Fibroblast of lung (primary cell): ENCODE measurements at regions not wholly inside any gene's neighbourhood (a gene's known extent, or its start where the extent isn't known, plus 50 kb on each side); places are given as distances from the start of the nearest gene placed in this dataset.

Experiments
- DNase-seq, 2 donors: peaks; one replicate each; pipeline versions ENCODE4 v3.0.0 to v3.0.0-alpha.2; 2010; ENCODE audit warnings: low read depth in 2 of 2
- H2AFZ ChIP-seq: 2 replicates; pipeline ENCODE4 v1.5.1; 2012; ENCODE audit warnings: low read length, control low read depth, inconsistent platforms
- H3K27ac ChIP-seq: 2 replicates; pipeline ENCODE4 v1.5.1; 2011; ENCODE audit warnings: low read length, control low read depth; ENCODE audit not compliant: insufficient read depth
- H3K27me3 ChIP-seq: 2 replicates; pipeline ENCODE4 v1.5.1; 2011; ENCODE audit warnings: mild to moderate bottlenecking, low read length; ENCODE audit not compliant: control insufficient read depth, insufficient read depth
- H3K36me3 ChIP-seq: 2 replicates; pipeline ENCODE4 v1.5.1; 2011; ENCODE audit warnings: low read length; ENCODE audit not compliant: control insufficient read depth, insufficient read depth
- H3K4me1 ChIP-seq: 2 replicates; pipeline ENCODE4 v1.5.1; 2011; ENCODE audit warnings: low read length; ENCODE audit not compliant: control insufficient read depth, insufficient read depth; ENCODE audit errors: extremely low read depth
- H3K4me2 ChIP-seq: 2 replicates; pipeline ENCODE4 v1.5.1; 2011; ENCODE audit warnings: low read length, control low read depth; ENCODE audit not compliant: insufficient read depth; ENCODE audit errors: extremely low read depth
- H3K4me3 ChIP-seq, 4 experiments: fragments of 200-600 bp in 1 of 4; sonication (generic) in 1 of 4; replicated peaks in 1 of 4; 2 replicates each; pipeline ENCODE4 v1.5.1; 2011 to 2016; ENCODE audit warnings: low read length in 4 of 4, low read depth in 3 of 4, mild to moderate bottlenecking in 3 of 4, control low read depth in 2 of 4, inconsistent platforms in 1 of 4, mixed read lengths in 1 of 4; ENCODE audit not compliant: insufficient read depth in 1 of 4; ENCODE audit errors: control extremely low read depth in 1 of 4
- H3K79me2 ChIP-seq: 2 replicates; pipeline ENCODE4 v1.5.1; 2012; ENCODE audit warnings: mild to moderate bottlenecking, low read length, inconsistent platforms; ENCODE audit not compliant: control insufficient read depth, insufficient read depth
- H3K9ac ChIP-seq: 2 replicates; pipeline ENCODE4 v1.5.1; 2011; ENCODE audit warnings: mild to moderate bottlenecking, low read length, control low read depth; ENCODE audit not compliant: insufficient read depth
- H3K9me3 ChIP-seq: 2 replicates; pipeline ENCODE4 v1.5.1; 2012; ENCODE audit warnings: low read depth, low read length; ENCODE audit not compliant: control insufficient read depth, insufficient read depth
- H4K20me1 ChIP-seq: 2 replicates; pipeline ENCODE4 v1.5.1; 2011; ENCODE audit warnings: low read length; ENCODE audit not compliant: control insufficient read depth, insufficient read depth; ENCODE audit errors: extremely low read depth
- EZH2 ChIP-seq: IDR thresholded peaks from 2 replicates; pipeline ENCODE4 v1.5.1; 2012; ENCODE audit warnings: low read length, control low read depth, mild to moderate bottlenecking; ENCODE audit errors: missing control alignments
- TF ChIP-seq, protein P1 (sequence below), 2 donors: IDR thresholded peaks in 1 of 2; conservative IDR thresholded peaks in 1 of 2; 1 replicate in 1 of 2; 2 replicates in 1 of 2; pipeline ENCODE4 v1.5.1; 2011 to 2012; ENCODE audit warnings: low read length in 2 of 2, control low read depth in 1 of 2, inconsistent platforms in 1 of 2, low read depth in 1 of 2, mild to moderate bottlenecking in 1 of 2

DNA sequence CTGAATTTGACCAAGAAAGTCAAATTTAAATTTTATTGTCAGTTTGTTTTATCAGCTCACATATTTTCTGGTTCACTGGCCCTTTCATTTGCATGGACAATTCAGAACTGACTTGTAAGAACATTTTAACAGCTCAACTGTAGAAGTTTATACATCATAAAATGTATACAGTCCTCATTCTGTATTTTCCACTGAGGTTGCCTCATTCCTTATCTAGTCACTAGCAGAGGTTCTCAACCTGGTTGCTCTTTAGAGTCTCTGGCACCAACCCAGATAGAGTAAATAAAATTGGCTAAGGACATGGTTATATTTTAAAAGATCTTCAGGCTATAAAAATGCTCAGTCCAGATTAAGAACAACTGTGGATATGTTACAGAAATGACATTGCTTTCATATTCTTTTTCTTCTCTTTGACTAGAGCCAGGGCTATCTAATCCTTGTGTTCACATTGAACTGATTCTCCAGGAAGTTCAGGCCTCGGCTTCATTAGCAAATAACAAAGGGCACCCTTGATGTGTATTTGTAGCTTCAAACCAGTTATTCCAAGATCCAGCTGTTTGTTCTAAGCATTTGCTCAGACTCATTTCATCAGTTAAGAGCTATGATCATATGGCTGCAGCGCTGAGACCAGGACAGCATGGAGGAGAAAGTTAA is 782.5 kb downstream of the ETS1 start:
- no peaks in the 10 kb centered on the region for H3K27me3 ChIP-seq
- H3K9ac ChIP-seq: no peak overlapping the region
- H3K27ac ChIP-seq: no peak overlapping the region
- H3K4me1 ChIP-seq: no peaks in the 10 kb centered on the region
- DNase-seq: no peak
- H3K9me3 ChIP-seq: no peaks in the 10 kb centered on the region
- no peaks in the 10 kb centered on the region for H4K20me1 ChIP-seq
- H3K4me2 ChIP-seq: no peak overlapping the region
- no peaks in the 10 kb centered on the region for H3K79me2 ChIP-seq
- H3K36me3 ChIP-seq: no peaks in the 10 kb centered on the region
- H3K4me3 ChIP-seq: no peak overlapping the region
- H2AFZ ChIP-seq: no peak overlapping the region
- TF ChIP-seq, protein P1, sequence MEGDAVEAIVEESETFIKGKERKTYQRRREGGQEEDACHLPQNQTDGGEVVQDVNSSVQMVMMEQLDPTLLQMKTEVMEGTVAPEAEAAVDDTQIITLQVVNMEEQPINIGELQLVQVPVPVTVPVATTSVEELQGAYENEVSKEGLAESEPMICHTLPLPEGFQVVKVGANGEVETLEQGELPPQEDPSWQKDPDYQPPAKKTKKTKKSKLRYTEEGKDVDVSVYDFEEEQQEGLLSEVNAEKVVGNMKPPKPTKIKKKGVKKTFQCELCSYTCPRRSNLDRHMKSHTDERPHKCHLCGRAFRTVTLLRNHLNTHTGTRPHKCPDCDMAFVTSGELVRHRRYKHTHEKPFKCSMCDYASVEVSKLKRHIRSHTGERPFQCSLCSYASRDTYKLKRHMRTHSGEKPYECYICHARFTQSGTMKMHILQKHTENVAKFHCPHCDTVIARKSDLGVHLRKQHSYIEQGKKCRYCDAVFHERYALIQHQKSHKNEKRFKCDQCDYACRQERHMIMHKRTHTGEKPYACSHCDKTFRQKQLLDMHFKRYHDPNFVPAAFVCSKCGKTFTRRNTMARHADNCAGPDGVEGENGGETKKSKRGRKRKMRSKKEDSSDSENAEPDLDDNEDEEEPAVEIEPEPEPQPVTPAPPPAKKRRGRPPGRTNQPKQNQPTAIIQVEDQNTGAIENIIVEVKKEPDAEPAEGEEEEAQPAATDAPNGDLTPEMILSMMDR (conservative IDR thresholded peaks at IDR 0.05 in 1 of 2, IDR thresholded peaks at IDR 0.05 in 1 of 2; ENCODE audit: low read depth in 1 of 2, low read length in 2 of 2): no peak
- TF ChIP-seq EZH2: no peak

DNA sequence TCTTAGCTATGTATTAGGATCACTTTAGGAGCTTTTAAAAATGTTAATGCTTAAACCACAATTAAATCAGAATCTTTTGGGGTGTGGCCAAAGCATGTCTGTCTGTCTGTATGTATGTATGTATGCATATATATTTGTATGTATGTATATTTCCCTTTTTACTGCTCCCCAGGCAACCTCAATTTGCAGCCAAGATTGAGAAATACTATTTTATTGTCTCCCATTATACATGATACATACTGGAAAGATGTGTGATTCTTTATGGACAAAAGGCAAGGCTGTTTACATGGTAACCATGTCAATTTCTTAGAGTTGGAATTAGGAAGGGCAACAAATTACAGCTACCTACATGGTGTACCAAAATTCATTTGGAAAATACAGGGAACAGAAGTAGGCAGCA is 783.6 kb downstream of the ETS1 start:
- no peak for TF ChIP-seq EZH2
- TF ChIP-seq, protein P1 (conservative IDR thresholded peaks at IDR 0.05 in 1 of 2, IDR thresholded peaks at IDR 0.05 in 1 of 2; ENCODE audit: low read depth in 1 of 2, low read length in 2 of 2): no peak

DNA sequence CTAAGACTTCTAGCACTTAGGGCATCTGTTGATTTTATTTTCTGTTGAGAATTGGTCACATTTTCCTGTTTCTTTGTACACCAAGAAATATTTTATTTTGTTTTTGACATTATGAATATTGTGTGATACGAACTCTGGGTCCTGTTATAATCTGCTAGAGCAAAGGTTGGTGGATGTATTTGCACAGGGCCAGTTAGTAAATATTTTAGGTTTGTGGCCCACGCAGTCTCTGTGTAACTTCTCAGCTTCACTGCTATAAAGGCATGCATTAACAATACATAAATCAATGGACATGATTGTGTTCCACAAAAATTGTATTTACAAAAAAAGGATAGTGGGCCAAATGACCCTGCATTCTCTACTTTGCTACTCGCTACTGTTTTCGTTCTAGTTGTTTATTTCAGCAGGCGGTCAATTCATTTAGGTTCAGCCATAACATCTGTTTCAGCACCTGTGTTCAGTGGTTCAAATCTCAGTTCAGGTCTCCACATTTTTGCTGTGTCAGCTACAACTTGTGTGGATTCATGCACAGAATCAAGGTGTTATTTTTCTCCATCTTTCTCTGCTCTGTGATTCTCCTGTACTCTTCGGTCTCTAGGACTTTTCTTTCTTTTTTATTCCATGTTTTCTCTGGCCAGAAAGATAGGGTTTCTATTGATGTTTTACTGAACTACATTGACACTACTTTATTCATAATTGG is 786.2 kb downstream of the ETS1 start:
- Histone ChIP-seq H3K27ac (no peak overlapping the region), H4K20me1 (no peaks in the 10 kb centered on the region), H2AFZ (no peak overlapping the region), H3K9me3 (no peaks in the 10 kb centered on the region), H3K27me3 (no peaks in the 10 kb centered on the region), H3K36me3 (no peaks in the 10 kb centered on the region), H3K79me2 (no peaks in the 10 kb centered on the region), H3K4me3 (no peak overlapping the region), H3K4me2 (no peak overlapping the region), H3K9ac (no peak overlapping the region), H3K4me1 (no peaks in the 10 kb centered on the region)
- DNase-seq: no peak
- TF ChIP-seq EZH2: no peak
- TF ChIP-seq, protein P1 (conservative IDR thresholded peaks at IDR 0.05 in 1 of 2, IDR thresholded peaks at IDR 0.05 in 1 of 2; ENCODE audit: low read depth in 1 of 2, low read length in 2 of 2): no peak

More for the DNA sequence above, 783.6 kb downstream of the ETS1 start:
- no peaks in the 10 kb centered on the region for H3K9me3 ChIP-seq
- no peak overlapping the region for H3K4me2 ChIP-seq
- no peak overlapping the region for H3K9ac ChIP-seq
- no peak overlapping the region for H2AFZ ChIP-seq
- H3K36me3 ChIP-seq: no peaks in the 10 kb centered on the region
- no peak overlapping the region for H3K27ac ChIP-seq
- H4K20me1 ChIP-seq: no peaks in the 10 kb centered on the region
- H3K27me3 ChIP-seq: no peaks in the 10 kb centered on the region
- no peaks in the 10 kb centered on the region for H3K4me1 ChIP-seq
- DNase-seq: no peak
- H3K4me3 ChIP-seq: no peak overlapping the region
- H3K79me2 ChIP-seq: no peaks in the 10 kb centered on the region
